G401 (cell line): ENCODE measurements at regions not wholly inside any gene's neighbourhood (a gene's known extent, or its start where the extent isn't known, plus 50 kb on each side); places are given as distances from the start of the nearest gene placed in this dataset.

Experiments used
- DNase-seq: peaks from one replicate; pipeline ENCODE4 v3.0.0-alpha.2; 2015; ENCODE audit warnings: low spot score
- in situ Hi-C: cut with HindIII; loops from 2 replicates; pipeline ENCODE4 v1.10.0; 2016; ENCODE audit warnings: low sequenced_read_pairs, mixed read lengths

DNA sequence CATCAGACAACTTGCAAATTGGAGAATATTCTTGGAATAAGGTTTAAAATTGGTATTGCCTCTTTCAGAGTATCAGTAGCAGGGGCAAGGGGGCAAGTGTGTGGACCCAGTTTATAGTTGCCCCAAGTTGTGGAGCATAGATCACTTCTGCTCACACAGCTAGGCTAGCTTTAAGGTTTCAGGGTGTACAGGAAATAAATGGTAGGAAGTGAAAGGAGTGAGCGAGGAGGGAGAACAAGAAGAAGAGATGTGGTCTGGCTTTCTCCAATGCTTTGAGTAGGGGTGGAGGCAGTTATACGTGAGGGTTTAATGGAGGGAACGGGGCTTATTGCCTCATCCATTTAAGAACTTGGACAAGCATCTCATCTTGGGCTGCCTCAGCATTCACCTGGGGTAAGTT lies 290.0 kb upstream of the CFAP20DC start:
- in situ Hi-C loops: no loop called here
- DNase-seq: no peak

DNA sequence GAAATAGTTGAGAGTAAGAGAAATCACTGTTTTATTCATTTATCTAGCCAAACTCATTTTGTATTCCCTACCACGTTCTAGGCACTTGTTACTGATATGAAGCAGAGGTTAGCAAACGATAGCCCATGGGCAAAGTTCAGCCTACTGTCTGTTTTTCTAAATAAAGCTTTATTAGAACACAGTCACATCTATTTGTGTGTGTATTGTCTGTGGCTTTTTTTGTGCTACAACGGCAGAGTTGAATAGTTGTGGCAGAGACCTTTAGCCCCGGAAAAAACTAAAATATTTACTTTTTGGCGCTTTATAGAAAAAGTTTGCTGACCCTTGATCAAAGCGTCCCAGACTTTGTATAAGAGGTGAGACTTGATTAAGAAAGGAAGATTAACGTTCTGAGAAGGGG lies 289.1 kb upstream of the CFAP20DC start:
- in situ Hi-C loops: no loop called here
- DNase-seq: no peak

DNA sequence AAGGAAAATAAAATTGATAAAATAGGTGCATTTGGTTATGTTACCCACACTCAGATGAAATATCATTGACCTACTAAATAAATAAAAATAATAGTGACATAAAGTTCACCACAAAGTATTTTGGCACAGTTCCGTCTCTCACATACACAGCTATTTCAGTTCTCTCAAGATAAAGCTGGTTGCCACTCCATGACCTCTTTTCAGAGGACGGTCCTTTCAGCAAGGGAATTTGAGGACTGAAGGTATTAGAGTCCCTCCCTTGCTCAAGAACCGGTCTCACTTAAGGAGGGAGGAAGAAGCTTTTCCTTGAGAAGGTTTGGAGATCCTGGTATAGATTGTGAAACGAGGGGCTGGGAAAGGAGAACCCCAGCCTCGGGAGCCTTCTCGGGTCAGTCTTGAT lies 285.5 kb upstream of the CFAP20DC start:
- in situ Hi-C loops: no loop called here
- DNase-seq: no peak

DNA sequence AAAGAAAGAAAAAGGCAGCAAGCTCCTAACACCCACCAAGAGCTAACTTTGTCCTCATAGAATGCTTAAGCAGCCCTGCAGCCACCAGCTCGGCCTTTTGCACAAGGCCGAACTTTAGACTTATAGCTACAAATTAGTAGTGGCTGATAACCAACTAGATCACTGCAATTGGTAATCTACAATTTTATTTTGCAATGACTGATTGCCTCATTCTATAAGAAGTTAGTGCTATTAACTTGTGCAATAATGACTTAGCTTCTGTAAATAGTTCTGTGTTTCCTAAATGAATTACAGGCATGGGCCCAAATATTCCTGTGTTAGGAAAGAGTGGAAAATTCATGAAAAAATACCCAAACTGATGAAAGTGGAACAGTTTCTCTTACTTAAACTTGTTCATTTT lies 284.8 kb upstream of the CFAP20DC start:
- no peak for DNase-seq
- in situ Hi-C loops: no loop called here

DNA sequence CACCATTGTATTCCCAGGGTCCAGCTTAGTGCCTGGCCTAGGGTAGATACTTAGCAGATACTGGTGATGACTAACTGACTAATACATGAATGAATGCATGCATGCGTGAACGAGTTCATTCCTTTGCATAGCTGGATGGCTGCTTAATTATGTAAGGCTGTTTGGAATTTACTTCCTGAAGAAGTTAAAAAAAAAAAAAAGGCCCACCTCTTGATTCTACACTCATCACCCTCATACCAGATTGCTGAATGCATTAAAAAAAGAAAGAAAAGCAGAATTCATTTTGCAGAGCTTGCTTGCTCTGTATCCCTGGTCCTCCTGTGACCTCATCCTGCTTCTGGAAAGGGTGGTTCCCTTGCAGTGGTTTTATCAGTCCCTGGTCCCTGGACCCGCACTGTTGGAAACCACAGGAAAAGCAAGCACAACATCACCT lies 277.6 kb upstream of the CFAP20DC start:
- in situ Hi-C loops: no loop called here

DNA sequence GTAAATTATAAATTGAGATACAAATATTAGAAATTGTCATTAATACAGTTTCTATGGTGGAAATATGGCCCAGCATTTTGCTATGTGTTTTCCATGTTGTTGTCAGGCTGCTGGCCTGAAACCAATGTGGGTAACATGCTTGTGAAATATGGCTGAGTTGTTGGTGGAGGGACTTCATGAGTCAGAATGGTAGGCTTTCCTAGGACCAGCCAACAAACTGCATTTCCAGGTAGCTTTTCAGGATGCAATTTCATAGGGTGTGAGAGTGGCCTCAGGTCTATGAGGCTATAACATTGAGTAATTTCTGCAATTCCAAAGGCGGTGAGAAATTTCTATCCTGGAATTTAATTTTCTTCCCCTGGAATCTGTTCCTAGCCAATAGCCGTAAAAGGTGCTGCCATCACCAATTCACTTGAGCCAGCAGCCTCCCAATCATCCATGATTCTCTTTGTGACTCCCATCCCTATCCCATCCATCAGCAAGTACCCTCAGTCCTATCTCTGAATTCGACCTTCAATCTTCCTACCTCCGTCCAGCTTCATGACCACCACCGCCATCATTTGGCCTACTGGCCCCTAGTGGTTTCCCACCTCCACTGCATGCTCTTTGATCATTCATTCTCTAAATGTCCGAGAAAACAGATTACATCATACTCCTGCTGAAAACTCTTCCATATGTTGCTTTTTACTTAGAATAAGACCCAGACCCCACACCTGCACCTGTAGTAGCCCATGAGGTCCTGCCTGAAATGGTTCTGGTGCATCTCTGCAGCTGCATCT lies 276.6 kb upstream of the CFAP20DC start:
- no peak for DNase-seq
- in situ Hi-C loops: no loop called here

More for the DNA sequence above, 277.6 kb upstream of the CFAP20DC start:
- no peak for DNase-seq

DNA sequence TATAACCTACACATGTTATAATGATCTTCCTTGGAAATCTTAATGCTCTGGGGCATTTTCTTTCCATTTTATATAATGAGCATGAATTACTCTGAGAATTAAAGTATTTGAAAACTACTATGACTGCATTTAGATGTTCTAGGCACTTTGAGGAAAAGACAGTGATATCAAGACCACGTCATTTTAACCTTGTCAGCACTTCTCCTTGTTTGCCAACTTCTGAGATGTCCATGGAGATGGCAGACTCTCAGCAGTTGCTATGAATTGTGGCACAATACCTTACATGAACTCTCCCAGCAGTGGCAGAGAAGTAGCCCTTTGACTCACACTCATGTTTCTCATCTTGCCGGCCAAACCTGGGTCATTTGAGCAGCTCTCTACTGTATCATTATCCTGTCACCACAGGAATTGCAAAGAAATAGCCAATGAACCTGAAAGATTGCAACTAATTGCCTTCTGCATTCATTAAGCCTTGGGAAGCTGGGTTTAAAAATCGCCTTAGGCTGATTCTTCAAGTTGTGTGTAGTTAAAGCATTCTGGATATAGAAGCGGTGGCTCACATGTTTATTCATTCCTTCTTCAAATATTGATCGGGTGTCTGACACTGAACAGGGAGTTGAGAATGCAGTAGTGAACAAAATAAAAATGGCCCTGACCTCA lies 272.2 kb upstream of the CFAP20DC start:
- in situ Hi-C loops: no loop called here
- DNase-seq: no peak

DNA sequence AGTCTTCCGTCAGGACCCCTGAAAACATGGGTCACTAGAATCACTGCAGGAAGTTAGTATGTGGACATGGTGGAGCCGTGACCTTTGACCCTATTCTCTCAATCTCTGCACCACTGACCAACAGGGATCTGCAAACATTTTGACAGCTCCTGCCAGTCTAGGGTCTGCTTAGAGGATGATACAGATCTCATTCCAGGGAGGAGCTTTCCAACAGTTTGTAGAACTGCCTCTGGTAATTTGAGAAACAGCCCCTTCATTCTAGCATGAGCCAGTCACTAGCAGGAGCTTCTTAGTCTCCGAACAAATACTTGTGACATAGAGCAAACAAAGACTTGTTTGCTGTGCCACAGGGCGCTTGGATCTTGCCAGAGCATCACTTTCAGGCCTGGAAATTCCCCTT lies 270.3 kb upstream of the CFAP20DC start:
- no peak for DNase-seq
- in situ Hi-C loops: no loop called here

DNA sequence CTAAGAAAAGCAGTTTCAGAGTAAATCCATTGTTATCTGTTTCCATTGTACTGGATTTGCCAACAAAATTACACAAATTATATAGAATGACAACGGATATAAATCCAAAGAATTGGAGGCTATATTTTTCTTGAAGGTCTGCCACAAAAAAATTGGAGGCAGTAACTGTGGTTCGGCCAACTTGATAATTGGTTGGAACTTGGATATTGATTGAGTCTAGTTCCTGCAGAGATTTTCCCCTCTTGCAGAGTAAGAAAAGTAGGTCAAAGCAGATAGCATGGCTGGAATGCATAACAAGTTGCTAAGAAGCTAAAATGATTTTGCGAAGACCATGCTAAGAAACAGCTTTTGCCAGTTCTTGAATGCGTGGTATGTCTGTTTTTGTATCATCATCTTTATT lies 269.6 kb upstream of the CFAP20DC start:
- DNase-seq: no peak
- in situ Hi-C loops: no loop called here

DNA sequence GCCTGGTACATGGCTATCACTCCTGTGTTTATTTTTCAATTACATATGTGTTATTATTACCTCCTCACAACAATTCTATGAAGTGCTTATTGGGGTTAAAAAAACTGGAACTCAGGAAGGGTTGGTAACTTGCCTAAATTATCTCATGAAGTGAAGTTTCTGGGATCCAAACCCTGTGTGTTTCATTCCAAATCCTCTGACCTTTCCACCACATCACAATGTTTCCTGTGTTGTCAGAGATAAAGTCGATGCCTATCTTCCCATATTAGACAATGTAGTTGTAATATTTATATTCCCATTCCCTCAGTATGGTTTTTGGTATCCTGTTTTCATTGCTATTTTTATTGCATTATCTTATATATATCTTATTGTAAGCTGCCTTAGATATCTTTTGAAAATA lies 269.1 kb upstream of the CFAP20DC start:
- DNase-seq: no peak
- in situ Hi-C loops: no loop called here

DNA sequence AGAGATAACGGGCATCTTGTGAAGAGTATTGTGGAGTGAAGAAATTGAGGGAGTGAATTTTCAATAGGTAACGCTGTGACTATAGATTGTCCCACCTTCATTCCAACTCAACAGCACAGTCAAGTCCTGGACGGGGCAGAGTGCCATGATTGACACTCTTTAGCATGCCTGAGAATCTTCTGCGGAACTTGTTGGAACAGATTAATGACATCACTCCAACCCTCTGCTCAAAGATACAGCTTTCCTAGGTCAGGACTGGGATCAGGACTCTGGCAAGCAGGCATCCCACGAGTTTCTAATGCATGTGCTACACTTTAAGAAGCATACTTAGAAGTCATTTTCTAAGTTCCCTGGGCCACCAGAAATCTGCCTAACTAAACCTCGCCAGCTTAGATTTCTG lies 267.6 kb upstream of the CFAP20DC start:
- no peak for DNase-seq

DNA sequence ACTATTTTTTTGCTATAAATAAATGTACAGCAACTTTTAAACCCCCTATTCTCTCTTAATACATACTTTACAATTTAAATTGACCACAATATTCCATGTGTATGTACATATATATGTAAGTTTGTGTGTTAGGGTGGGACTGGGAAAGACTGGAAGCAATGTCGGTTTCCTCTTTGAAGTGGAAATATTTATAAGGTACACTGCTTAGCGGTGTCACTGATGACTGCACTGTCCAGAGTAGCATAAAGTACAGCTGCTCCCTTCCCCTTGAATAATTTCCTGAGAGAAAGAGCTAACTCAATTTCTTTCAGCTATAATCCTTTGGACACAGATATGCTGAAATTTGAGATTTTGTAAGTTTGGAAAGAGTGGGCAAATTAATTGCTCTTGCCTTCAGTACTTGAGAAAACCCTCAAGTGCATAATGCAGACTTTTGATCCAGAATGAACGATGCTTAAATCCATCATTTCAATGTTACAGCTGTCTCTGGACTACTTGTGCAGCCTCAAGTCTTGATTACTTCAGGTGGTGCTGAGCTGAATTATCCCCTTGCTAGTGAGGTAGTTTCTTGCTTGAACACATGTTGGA lies 267.0 kb upstream of the CFAP20DC start:
- no peak for DNase-seq
- in situ Hi-C loops: no loop called here

More for the DNA sequence above, 267.6 kb upstream of the CFAP20DC start:
- in situ Hi-C loops: no loop called here

DNA sequence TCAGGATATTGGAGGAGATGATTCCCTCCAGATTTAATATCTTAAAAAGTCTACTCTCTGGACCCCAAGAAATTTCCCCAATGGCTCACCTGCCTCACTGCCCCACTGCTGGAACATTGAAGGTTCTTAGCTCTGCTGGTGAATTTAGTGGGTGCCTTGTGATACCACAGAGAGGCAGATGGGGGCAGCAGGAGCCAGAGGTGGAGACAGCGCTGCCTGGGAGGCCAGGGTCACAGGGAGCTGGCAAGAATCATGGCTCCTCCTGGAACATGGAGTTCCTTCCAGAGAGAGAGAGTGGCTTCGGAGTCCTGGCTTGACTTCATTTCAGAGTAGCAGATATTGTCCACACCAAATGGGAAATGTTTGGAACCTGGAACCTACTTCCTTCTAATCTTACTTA lies 263.5 kb upstream of the CFAP20DC start:
- no peak for DNase-seq
- in situ Hi-C loops: no loop called here

DNA sequence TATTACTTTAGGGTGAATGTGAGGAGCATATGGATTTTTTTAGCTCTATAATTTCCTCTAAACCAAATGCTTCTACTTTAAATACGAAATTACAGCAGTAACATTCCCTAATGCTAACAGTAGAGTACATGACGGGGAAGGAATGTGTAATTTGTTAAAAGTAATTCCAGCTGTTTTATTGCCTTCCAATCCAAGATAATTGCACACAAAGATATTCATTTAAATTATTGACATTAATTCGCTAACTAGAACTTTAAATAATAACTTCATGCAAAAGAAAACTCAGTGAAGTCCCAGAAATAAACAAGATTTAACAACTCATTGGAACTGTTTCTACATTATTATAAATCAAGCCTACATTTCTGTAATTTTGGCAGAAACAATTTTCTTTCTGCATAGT lies 261.4 kb upstream of the CFAP20DC start:
- in situ Hi-C loops: no loop called here
- DNase-seq: no peak

DNA sequence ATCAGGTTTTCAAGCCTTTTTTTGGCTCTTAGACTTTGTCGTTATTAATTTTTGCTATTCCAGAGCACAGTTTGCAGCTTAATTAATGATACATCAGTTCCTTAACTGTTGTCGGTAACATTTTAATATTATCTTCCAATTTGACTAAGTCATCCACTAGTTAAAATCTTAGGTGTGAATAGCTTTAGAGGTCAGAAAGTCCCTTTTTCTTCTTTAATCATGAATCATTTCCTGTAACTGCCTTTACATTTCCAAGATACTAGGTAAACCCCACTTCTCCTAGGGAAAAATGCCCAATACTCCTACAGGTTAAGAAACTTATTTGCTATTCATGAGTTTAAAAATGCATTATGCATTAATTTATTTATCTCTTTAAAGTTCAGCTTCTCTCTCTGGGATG lies 260.9 kb upstream of the CFAP20DC start:
- no peak for DNase-seq

DNA sequence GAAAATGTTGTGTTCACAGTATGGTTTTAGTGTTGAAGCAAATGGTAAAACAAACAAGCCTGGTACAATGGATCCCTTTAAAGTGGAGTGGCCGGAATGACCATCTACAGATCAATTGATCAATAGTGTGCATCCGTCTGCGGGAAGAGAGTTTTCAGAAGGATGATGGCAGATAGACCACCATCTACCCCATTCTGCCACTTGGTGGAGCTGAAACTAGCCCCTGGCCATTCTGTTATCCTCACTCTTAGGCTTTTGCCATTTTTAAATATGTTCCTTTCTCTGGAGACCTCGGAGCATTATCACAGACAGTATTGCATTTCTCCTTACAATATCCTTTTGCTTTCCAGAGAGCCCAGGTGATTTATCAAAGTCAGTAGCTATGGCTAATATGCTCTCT lies 258.9 kb upstream of the CFAP20DC start:
- in situ Hi-C loops: no loop called here
- DNase-seq: no peak

More for the DNA sequence above, 260.9 kb upstream of the CFAP20DC start:
- in situ Hi-C loops: no loop called here

DNA sequence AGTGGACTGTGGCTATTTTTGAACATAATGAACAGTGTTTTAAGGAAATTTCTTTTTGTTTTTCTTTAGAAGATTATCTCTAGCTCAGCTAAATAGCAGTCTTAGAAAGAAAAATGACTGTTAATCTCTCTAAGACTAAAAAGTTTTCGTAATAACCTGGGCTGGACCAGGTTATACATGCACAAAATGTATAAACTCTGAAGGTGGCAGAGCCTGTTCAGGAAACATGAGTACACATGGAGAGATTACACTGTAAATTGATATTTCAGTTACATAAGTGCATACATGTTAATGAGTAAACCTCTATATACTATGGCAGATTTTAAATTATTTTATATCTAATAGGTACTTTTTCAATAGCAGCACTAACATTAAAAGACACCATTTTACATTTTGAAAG lies 258.2 kb upstream of the CFAP20DC start:
- in situ Hi-C loops: no loop called here
- no peak for DNase-seq

DNA sequence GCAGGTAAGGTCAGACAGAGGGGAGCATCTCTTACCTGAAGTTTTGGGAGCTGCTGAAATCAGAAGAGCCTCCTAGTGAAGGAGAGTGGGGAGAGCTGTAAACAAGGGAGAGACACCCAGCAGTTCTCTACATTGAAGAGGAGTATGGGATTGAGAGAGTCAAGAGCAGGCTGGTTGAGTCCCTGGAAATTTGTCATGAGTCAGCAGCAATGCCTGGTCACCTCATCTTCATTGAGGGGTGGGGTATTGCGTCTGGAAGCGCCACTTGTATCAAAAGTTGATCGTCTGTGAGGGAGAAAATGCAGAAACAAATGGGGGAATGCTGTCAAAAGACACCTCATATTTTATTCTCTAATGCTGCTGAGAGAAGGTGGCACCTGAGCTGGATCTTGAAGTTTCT lies 256.6 kb upstream of the CFAP20DC start:
- in situ Hi-C loops: no loop called here
- no peak for DNase-seq

DNA sequence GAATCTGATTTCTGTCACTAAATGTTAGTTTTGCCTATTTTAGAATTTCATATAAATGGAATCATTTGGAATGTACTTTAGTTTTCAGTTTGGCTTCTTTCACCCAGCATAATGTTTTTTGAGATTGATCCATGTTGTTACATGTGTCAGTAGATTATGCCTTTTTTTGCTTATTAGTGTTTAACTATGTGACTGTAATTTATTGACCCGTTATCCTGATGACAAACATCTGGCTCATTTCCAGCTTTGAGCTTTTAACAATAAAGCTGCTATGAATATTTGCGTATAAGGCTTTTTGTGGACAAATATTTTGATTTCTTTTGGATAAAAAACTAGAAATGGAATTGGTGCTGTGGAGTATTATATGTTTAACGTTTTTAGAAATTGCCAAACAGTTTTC lies 254.5 kb upstream of the CFAP20DC start:
- no peak for DNase-seq
- in situ Hi-C loops: no loop called here

DNA sequence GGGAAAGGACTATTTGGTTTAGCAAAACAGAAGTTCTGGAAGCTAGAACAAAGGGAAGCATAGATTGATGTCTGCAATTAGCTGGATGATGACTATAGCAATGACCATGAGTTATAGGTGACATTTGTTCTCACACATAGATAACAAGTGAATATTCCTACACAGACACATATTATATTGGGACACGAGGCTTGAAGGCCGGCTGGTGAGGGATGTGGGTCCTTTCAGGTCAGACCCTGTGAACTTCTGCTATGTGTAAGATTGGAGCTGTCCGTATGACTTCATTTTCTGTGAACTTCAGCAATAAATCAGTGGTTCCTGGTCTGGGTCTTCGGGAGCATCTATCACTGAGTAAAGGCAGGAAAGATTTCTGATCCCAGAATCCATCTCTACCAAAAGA lies 253.6 kb upstream of the CFAP20DC start:
- in situ Hi-C loops: no loop called here
- DNase-seq: no peak

DNA sequence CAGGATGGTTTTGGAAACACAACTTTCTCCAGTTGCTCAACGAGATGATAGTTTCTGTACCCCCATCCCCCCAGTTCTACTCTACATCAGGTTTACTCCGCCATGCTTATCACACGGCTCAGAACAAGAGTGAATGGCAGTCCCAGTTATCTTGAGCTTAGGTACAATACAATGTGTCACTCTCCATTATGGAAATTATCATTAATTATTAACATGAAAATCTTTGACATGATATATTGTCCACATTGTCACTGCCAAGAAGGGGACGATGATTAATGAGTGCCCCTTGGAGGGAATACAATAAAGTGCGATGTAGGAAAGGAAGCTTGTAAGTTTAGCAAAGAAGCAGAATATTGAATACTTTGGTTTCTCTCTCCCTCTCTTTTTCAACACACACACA lies 252.6 kb upstream of the CFAP20DC start:
- in situ Hi-C loops: no loop called here
- no peak for DNase-seq
